ENCODE measurements at regions not wholly inside any gene's neighbourhood (a gene's known extent, or its start where the extent isn't known, plus 50 kb on each side); places are given as distances from the start of the nearest gene placed in this dataset.

GRCh38 chr2:234641086-234641485, 144.2 kb upstream of the ARL4C start:
- Mint-ChIP-seq H3K9me3 (peaks cover 5 to 6% of the 10 kb centered on the region in 2 donors), H3K27ac (no peak overlapping the region), H3K36me3 (peaks cover 0 to 6% of the 10 kb centered on the region in 2 donors)
- ATAC-seq (no peak), DNase-seq (ENCODE audit: low spot score in 2 of 2) (no peak)

DNA sequence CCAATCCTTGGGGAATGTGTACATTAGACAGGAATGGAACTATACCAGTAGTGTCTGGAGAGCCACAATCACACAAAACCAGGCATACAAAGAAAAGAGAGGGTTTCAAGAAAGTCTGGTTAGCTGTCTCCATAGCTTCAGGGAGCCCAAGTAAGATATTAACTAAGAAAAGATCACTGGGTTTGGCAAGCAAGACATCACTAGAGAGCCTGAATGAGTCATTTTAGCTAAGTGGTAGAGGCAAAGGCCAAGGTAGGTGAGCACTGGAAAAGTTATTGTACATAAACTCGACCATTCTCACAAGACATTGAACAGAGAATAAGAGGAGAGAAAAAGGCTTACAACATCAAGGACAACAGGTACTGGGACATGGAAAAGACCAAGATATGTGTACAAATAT, 143.8 kb upstream of the ARL4C start:
- ATAC-seq (no peak), DNase-seq (ENCODE audit: low spot score in 2 of 2) (no peak)
- Mint-ChIP-seq H3K9me3 (peaks cover 6 to 9% of the 10 kb centered on the region in 2 donors), H3K27ac (no peak overlapping the region), H3K36me3 (peaks cover 0 to 6% of the 10 kb centered on the region in 2 donors)

GRCh38 chr2:234638966-234639365, 142.1 kb upstream of the ARL4C start:
- Mint-ChIP-seq H3K9me3 (peaks cover 6 to 10% of the 10 kb centered on the region in 2 donors), H3K27ac (no peak overlapping the region), H3K36me3 (peaks cover 0 to 6% of the 10 kb centered on the region in 2 donors)
- DNase-seq (ENCODE audit: low spot score in 2 of 2) (no peak), ATAC-seq (no peak)

- no peak overlapping the region for H3K27ac Mint-ChIP-seq
- no peak for ATAC-seq
- peaks cover 0 to 6% of the 10 kb centered on the region in 2 donors for H3K9me3 Mint-ChIP-seq
- H3K36me3 Mint-ChIP-seq: no peaks in the 10 kb centered on the region
- no peak for DNase-seq (ENCODE audit: low spot score in 2 of 2)
Observed at GRCh38 chr2:234635284-234635683, 138.4 kb upstream of the ARL4C start.

DNA sequence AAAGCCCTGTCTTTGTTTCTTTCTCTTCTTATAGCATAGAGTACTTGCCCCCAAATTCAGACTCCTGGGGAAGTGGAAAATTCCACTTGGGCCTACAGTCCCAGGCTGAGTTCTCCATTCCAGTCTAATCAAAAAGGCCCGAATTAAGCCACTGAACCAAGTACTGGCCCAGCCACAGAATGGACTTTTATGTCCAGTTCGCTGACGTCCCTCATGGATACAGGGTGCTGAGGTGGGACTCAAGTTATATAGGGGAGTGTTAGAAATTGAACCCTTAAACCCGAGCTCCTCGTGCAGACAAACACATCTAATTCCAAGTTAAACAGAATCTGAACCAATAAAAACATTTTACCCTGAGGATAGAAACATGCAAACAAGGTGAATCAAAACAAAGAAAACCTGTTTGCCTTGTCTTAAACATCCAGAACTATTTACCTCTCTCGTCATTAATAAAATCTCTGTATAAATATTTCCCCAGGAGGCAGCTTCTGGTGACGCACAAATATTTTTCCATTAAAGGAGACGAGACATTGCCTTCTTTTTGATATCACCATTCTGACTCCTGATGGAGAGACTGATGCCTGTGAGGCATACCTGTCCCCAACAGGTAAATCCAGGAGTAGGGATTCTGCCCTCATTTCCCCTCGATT, 136.8 kb upstream of the ARL4C start:
- Mint-ChIP-seq H3K36me3 (no peaks in the 10 kb centered on the region), H3K27ac (no peak overlapping the region), H3K9me3 (peaks cover 0 to 6% of the 10 kb centered on the region in 2 donors)
- ATAC-seq (no peak), DNase-seq (ENCODE audit: low spot score in 2 of 2) (no peak)

DNA sequence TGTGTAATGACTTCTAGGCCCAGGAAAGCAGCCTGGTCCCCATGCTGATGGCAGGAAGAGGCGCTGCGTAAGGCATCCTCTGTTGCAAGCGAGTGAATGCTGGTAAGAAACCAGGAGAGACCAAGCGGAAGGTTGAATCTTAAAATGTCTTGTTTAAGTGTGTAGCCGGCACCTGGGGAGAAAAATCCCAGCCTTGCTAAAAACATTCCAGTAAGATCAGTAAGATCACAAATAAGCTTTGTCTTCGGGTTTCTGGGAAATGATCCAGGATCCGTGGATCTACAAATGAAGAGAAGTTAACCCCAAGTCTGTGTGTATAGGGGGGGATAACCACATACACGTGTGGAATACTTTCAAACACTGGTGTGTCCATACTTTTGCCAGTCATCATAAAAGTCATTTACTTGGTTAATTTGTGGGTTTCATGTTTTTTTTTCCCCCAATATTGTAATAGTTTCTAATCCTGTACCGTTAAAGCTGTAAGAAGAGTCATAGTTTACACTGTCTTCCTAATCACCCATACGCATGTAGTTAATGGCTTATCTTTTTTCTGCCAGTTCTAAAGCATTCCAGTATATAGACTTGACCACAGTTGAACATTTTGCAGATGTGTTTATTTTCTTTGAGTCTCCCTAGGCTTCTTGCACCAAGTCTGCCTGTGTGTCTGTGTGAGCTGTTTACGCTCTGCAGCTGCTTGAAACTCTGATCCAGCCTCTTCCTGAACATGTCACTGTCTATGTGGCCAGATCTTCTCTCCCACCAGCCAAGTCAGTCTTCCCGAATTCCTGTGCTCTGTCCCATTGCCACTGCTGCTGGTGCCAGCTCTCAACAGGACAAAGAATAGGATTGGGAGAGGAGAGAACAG, 135.9 kb upstream of the ARL4C start:
- ATAC-seq: no peak
- Mint-ChIP-seq H3K36me3 (no peaks in the 10 kb centered on the region), H3K27ac (no peak overlapping the region), H3K9me3 (peaks cover 0 to 6% of the 10 kb centered on the region in 2 donors)
- DNase-seq (ENCODE audit: low spot score in 2 of 2): no peak

DNA sequence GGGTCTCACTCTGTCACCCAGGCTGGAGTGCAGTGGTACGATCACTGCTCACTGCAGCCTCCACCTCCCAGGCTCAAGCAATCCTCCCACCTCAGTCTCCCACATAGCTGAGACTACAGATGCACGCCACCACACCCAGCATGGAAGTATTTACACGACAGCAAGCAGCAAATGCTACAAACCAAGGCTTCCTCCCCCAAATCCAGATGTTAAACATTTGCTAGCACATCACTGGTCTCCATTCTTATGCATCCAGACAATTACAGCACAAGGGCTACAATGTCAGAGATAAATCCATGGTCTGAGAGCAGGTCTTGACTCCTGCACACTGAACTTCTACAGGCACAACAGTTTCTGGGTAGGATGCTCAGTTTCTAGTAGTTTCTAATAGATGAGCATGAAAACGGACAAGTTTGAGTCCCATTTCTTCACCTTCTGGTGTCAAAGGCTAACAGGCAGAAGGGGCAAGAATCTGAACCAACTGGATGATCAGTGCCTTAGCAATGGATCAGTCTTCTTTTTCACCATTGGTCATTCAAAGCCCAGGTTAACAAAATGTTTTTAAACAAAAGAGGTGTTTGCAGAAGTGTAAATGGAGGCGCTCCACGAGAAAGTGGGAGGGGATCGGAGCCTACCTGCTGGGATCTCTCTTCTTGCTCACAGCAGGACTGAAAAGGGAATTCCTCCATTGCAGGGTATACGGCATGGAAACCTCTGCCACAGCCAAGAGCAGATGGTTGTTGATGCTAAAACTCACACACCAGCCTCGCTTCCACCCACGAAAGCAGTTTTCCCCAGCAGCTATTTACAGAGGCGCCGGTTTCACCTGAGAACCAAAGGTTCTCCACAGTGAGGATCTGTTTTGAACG, 135.0 kb upstream of the ARL4C start:
- peaks cover 0 to 6% of the 10 kb centered on the region in 2 donors for H3K9me3 Mint-ChIP-seq
- ATAC-seq: no peak
- DNase-seq (ENCODE audit: low spot score in 2 of 2): no peak
- H3K27ac Mint-ChIP-seq: no peak overlapping the region
- no peaks in the 10 kb centered on the region for H3K36me3 Mint-ChIP-seq

- no peak for DNase-seq (ENCODE audit: low spot score in 2 of 2)
- peaks cover 0 to 3% of the 10 kb centered on the region in 2 donors for H3K9me3 Mint-ChIP-seq
Observed at GRCh38 chr2:234630801-234631261, 133.9 kb upstream of the ARL4C start.

GRCh38 chr2:234629596-234629995, 132.7 kb upstream of the ARL4C start:
- ATAC-seq (no peak), DNase-seq (ENCODE audit: low spot score in 2 of 2) (no peak)
- H3K27ac Mint-ChIP-seq: no peak overlapping the region
- H3K9me3 Mint-ChIP-seq: no peaks in the 10 kb centered on the region
- H3K36me3 Mint-ChIP-seq: no peaks in the 10 kb centered on the region

More at GRCh38 chr2:234630801-234631261, 133.9 kb upstream of the ARL4C start:
- ATAC-seq: no peak
- Mint-ChIP-seq H3K36me3 (no peaks in the 10 kb centered on the region), H3K27ac (no peak overlapping the region)

- Mint-ChIP-seq H3K36me3 (no peaks in the 10 kb centered on the region), H3K9me3 (no peaks in the 10 kb centered on the region), H3K27ac (no peak overlapping the region)
- DNase-seq (ENCODE audit: low spot score in 2 of 2) (no peak), ATAC-seq (no peak)
Observed at GRCh38 chr2:234628953-234629352, 132.1 kb upstream of the ARL4C start.

GRCh38 chr2:234627308-234627707, 130.4 kb upstream of the ARL4C start:
- no peak for DNase-seq (ENCODE audit: low spot score in 2 of 2)
- Mint-ChIP-seq H3K36me3 (no peaks in the 10 kb centered on the region), H3K9me3 (no peaks in the 10 kb centered on the region), H3K27ac (no peak overlapping the region)
- ATAC-seq: no peak

DNA sequence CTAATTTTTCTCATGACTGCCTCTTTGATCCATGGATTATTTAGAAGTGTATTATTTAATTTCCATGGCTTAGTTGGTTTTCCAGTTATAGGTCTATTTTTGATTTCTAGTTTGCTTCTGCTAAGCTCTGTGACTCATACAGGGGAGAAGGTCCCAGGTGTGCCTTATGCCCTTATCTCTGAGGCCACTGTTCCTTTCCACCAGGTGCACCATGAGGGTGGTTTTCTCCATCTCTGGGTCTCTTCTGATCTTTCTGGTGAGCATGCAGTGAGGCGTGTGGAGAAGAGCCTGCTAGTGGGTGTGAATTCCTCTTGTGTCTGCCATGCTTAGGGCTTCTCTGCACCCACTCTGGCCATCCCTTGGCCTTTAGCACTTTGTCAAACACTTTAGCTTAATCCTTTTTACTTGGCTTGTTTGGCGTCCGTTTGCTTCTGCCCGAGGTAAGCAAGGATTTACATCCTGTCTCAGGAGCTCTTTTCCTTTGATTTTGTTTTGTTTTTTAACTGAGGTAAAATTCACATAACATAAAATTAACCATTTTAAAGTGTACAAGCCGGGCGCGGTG, 129.8 kb upstream of the ARL4C start:
- DNase-seq (ENCODE audit: low spot score in 2 of 2) (no peak), ATAC-seq (no peak)
- Mint-ChIP-seq H3K36me3 (no peaks in the 10 kb centered on the region), H3K9me3 (no peaks in the 10 kb centered on the region), H3K27ac (no peak overlapping the region)

- Mint-ChIP-seq H3K27ac (no peak overlapping the region), H3K36me3 (no peaks in the 10 kb centered on the region), H3K9me3 (no peaks in the 10 kb centered on the region)
- DNase-seq (ENCODE audit: low spot score in 2 of 2) (no peak), ATAC-seq (no peak)
Observed at GRCh38 chr2:234625626-234626250, 128.9 kb upstream of the ARL4C start.

DNA sequence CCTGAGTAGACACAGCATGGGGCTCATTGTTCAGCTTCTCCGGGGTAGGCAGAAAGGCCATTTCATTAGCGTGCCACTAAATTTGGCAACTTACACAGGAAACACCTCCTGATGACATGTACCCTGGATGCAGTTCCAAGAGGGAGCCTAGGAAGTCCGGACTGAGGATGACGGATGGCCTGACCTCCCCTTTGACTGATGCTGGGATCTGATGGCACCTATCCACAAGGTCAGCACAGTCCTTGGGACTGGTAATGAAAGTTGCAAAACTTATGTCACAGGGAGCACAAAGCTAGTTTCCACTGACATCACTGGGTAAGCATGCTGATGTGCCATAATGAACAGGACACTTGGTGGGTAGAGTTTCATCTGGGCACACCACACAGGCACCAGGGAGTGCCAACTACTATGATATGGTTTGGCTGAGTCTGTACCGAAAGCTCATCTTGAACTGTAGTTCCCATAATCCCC, 126.7 kb upstream of the ARL4C start:
- no peak for DNase-seq (ENCODE audit: low spot score in 2 of 2)
- no peak overlapping the region for H3K27ac Mint-ChIP-seq
- ATAC-seq: no peak
- no peaks in the 10 kb centered on the region for H3K9me3 Mint-ChIP-seq
- no peaks in the 10 kb centered on the region for H3K36me3 Mint-ChIP-seq

- ATAC-seq (no peak), DNase-seq (ENCODE audit: low spot score in 2 of 2) (no peak)
- Mint-ChIP-seq H3K27ac (no peak overlapping the region), H3K9me3 (no peaks in the 10 kb centered on the region), H3K36me3 (no peaks in the 10 kb centered on the region)
Observed at GRCh38 chr2:234621120-234621519, 124.2 kb upstream of the ARL4C start.

DNA sequence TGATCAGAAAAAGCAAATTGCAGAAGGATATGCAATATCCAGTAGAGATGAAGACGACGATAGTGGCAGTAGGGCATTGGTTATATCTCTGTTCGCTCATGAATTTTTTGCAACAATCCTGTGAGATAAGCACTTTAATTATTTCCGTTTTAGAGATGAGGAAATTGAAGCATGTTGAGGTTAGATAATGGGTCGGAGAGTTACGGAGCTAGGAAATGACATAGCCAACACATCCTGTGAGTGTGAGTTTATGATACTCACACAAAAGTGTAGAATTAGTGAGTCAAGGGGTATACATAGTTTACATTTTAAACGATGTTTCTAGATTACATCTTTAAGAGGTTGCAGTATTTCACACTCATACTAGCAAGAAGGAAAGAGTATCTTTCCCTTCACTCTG, 123.1 kb upstream of the ARL4C start:
- Mint-ChIP-seq H3K27ac (no peak overlapping the region), H3K36me3 (no peaks in the 10 kb centered on the region), H3K9me3 (no peaks in the 10 kb centered on the region)
- DNase-seq (ENCODE audit: low spot score in 2 of 2): no peak
- ATAC-seq: no peak

All from activated naive CD4-positive, alpha-beta T cell treated with anti-CD3 and anti-CD28 coated beads, Interleukin-2, amount 50 U/mL, for 72 hours (primary cell).